ENCODE measurements at regions not wholly inside any gene's neighbourhood (a gene's known extent, or its start where the extent isn't known, plus 50 kb on each side); places are given as distances from the start of the nearest gene placed in this dataset.

DNA sequence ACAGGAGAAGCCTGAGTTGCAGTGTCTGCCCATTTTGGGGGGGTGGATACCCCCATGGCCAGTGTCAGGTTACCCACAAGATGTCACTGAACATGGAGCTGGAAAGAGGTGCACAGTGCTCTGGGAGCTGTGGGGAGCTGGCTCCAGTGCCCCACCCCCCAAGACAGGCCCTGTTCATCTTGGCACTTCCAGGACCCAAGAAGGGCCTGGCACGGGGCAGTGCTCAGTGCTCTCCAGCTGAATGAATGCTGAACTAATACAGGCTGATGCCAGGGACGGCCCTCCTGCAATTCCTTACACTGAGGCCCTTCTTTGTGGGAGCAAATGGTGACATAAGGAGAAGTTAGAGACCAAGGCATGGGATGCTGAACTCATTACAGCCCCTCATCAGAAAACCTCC lies 163.4 kb upstream of the GLI2 start:
- peaks cover 6% of the 10 kb centered on the region for H3K36me3 Mint-ChIP-seq (ENCODE audit: low read depth, unreplicated experiment)
- DNase-seq (ENCODE audit: low spot score) = no peak
- peaks cover 30% of the 10 kb centered on the region for H3K4me1 Mint-ChIP-seq (ENCODE audit: unreplicated experiment)
- no peak overlapping the region for H3K27ac Mint-ChIP-seq (ENCODE audit: unreplicated experiment)
- H3K9me3 Mint-ChIP-seq (ENCODE audit: unreplicated experiment) = no peaks in the 10 kb centered on the region
- no peak overlapping the region for H3K4me3 Mint-ChIP-seq (ENCODE audit: unreplicated experiment)
- TF ChIP-seq, protein P1, sequence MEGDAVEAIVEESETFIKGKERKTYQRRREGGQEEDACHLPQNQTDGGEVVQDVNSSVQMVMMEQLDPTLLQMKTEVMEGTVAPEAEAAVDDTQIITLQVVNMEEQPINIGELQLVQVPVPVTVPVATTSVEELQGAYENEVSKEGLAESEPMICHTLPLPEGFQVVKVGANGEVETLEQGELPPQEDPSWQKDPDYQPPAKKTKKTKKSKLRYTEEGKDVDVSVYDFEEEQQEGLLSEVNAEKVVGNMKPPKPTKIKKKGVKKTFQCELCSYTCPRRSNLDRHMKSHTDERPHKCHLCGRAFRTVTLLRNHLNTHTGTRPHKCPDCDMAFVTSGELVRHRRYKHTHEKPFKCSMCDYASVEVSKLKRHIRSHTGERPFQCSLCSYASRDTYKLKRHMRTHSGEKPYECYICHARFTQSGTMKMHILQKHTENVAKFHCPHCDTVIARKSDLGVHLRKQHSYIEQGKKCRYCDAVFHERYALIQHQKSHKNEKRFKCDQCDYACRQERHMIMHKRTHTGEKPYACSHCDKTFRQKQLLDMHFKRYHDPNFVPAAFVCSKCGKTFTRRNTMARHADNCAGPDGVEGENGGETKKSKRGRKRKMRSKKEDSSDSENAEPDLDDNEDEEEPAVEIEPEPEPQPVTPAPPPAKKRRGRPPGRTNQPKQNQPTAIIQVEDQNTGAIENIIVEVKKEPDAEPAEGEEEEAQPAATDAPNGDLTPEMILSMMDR (IDR thresholded peaks at IDR 0.05; ENCODE audit: unreplicated experiment) = no peak
- peaks cover 12% of the 10 kb centered on the region for H3K27me3 Mint-ChIP-seq (ENCODE audit: unreplicated experiment)

DNA sequence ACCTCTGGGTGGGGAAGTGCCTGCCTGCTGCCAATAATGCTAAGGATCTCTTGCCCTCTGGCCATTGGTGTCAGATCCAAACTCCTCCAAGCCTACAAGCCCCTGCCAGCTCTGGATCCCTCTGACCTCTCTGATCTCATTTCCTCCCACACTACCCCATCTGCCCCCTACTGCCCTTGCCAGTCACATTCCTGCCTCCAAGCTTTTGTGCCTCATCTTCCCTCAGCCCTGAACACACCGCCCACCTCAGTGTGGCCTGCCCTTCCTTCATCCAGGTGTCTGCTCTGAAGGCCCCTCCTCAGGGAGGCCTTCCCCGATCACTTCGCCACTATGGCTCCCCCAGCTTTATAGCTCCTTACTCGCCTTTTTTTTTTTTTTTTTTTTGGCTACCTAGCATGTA lies 161.0 kb upstream of the GLI2 start:
- Mint-ChIP-seq H3K36me3 (ENCODE audit: low read depth, unreplicated experiment) (peaks cover 6% of the 10 kb centered on the region), H3K4me1 (ENCODE audit: unreplicated experiment) (peaks cover 43% of the 10 kb centered on the region), H3K4me3 (ENCODE audit: unreplicated experiment) (no peak overlapping the region), H3K27ac (ENCODE audit: unreplicated experiment) (peak overlapping the region; percentile 83), H3K27me3 (ENCODE audit: unreplicated experiment) (peaks cover 16% of the 10 kb centered on the region), H3K9me3 (ENCODE audit: unreplicated experiment) (no peaks in the 10 kb centered on the region)
- DNase-seq (ENCODE audit: low spot score) = no peak
- TF ChIP-seq, protein P1 (IDR thresholded peaks at IDR 0.05; ENCODE audit: unreplicated experiment) = no peak

DNA sequence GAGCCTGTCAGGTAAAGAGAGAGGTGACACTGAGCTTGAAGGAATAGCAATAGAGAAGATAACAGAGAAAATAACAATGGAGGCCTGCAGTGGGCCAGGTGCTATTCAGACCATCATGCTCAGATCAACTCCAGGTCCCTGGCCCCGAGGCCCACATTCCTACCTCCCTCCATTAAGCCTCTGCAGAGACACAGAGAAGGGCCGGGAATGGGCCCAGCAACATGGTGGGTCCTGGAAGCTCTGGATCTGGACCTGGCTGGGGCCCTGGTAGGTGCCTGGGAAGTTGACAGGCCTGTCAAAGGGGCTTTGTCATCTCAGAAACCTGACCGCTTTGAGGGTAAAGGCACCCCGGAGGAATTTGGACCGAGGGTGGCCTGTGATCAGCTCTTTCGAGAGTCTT lies 159.7 kb upstream of the GLI2 start:
- Mint-ChIP-seq H3K9me3 (ENCODE audit: unreplicated experiment) (no peaks in the 10 kb centered on the region), H3K4me1 (ENCODE audit: unreplicated experiment) (peaks cover 43% of the 10 kb centered on the region), H3K27me3 (ENCODE audit: unreplicated experiment) (peaks cover 17% of the 10 kb centered on the region), H3K4me3 (ENCODE audit: unreplicated experiment) (no peak overlapping the region), H3K27ac (ENCODE audit: unreplicated experiment) (peak overlapping the region; percentile 61), H3K36me3 (ENCODE audit: low read depth, unreplicated experiment) (peaks cover 6% of the 10 kb centered on the region)
- DNase-seq (ENCODE audit: low spot score) = no peak
- TF ChIP-seq, protein P1 (IDR thresholded peaks at IDR 0.05; ENCODE audit: unreplicated experiment) = no peak

DNA sequence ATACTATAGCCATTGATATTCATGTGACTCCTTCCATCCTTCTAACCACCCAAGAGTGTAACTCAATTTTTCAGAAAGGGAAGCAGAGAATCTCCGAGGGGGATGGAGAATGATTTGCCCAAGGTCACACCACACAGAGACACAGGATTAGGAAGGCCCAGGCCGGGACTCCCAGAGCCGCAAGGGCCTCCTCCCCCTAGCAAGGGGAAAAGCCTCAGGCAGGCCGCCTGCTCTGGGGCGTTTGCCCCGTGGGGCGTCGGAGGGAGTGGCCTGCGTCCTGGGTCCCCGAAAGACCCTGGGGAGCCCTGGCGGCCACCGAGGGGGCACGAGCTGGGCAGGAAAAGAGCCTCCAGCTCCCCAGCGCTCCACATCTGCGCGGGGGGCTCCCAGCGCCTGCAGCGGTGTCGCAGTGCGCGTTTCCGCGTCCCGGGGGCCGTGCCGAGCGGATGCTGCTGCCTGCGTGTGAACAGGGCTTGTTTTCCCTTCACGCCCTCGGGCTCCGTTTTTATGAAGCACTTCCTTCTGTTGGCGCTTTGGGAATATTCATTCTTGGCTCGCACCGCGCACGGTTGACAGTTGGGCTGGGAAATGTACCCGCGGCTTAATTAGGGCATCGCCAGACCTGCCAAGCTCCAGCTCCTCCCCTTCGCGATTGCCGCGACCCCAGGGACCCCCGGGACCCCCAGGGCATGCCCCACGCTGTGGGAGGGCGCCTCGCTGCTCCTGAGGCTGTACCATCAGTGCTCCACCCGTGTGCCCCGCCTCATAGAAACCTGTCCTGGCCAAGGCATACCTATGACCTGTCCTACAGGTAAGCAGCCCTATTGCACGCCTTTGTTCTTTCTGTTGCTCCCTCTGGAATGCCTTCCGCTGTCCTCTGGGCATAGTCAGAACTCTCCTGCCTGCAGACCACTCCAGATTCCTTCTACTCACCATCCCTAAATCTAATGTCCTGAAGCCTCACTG lies 158.9 kb upstream of the GLI2 start:
- DNase-seq (ENCODE audit: low spot score) = no peak
- Mint-ChIP-seq H3K4me3 (ENCODE audit: unreplicated experiment) (no peak overlapping the region), H3K27me3 (ENCODE audit: unreplicated experiment) (peaks cover 16% of the 10 kb centered on the region), H3K36me3 (ENCODE audit: low read depth, unreplicated experiment) (peaks cover 6% of the 10 kb centered on the region), H3K9me3 (ENCODE audit: unreplicated experiment) (no peaks in the 10 kb centered on the region), H3K4me1 (ENCODE audit: unreplicated experiment) (peaks cover 43% of the 10 kb centered on the region), H3K27ac (ENCODE audit: unreplicated experiment) (peak overlapping the region; percentile 46)
- TF ChIP-seq, protein P1 (IDR thresholded peaks at IDR 0.05; ENCODE audit: unreplicated experiment) = no peak

DNA sequence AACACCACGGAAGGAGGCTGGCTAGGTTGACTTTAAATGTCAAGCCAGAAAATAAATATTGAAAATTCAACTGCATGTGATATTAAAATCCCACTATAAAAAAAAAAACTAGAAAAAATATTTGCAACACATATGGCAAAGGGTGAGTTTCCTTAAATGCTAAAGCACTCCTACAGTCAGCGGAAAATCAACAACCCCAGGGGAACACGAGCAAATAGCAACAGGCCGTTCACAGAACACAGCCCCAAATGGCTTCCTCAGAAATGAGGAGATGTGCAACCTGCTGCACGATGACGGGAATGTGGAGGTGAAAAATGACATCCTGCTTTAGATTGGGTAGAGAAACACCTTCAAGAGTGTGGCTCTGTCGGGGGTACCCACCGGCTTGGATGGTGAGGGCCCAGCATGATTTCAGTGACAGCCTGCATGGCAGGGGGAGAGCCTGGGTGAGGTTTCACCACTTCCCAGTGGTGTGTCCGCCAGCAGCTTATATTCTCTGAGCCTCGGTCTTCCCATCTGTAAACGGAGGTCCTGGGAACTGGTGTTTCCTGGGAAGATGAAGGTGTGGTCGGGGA lies 157.9 kb upstream of the GLI2 start:
- peak overlapping the region; percentile 16 for H3K27ac Mint-ChIP-seq (ENCODE audit: unreplicated experiment)
- TF ChIP-seq, protein P1 (IDR thresholded peaks at IDR 0.05; ENCODE audit: unreplicated experiment) = no peak
- no peak for DNase-seq (ENCODE audit: low spot score)
- peaks cover 6% of the 10 kb centered on the region for H3K36me3 Mint-ChIP-seq (ENCODE audit: low read depth, unreplicated experiment)
- peaks cover 43% of the 10 kb centered on the region for H3K4me1 Mint-ChIP-seq (ENCODE audit: unreplicated experiment)
- H3K27me3 Mint-ChIP-seq (ENCODE audit: unreplicated experiment) = peaks cover 16% of the 10 kb centered on the region
- no peaks in the 10 kb centered on the region for H3K9me3 Mint-ChIP-seq (ENCODE audit: unreplicated experiment)
- no peak overlapping the region for H3K4me3 Mint-ChIP-seq (ENCODE audit: unreplicated experiment)

Data from endothelial cell (in vitro differentiated cells).